ENCODE measurements at regions not wholly inside any gene's neighbourhood (a gene's known extent, or its start where the extent isn't known, plus 50 kb on each side); places are given as distances from the start of the nearest gene placed in this dataset.
A peak's percentile ranks its signal among the peaks of the same experiment; 100 is the strongest.

DNA sequence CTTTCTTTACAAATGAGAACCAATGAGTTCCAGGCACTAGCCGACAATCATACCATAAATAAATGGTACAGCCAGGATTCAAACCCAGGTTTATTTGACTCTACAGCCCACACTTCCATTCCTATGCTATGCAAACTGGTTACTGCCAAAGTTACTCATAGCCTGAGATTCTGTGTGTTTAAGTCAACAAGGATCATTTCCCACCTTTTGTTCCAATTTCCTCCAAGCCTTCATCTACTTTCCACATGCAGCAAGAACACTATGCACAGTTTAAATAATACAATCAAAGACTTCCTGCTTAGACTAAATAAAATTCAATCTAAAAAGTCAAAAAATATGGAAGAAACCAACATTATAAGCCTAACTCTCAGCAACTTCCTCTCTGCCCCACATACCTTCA lies 59.2 kb upstream of the KLF12 start:
- no peak overlapping the region for H3K27ac ChIP-seq (ENCODE audit: low read depth in 2 of 2, low read length in 1 of 2)
- CTCF ChIA-PET: no interaction called here
- TF ChIP-seq TEAD4 (IDR thresholded peaks at IDR 0.05; ENCODE audit: borderline replicate concordance, insufficient read depth) (no peak), SMC3 (IDR thresholded peaks at IDR 0.05; ENCODE audit: low read depth, low read length) (no peak), FOSL2 (IDR thresholded peaks at IDR 0.05; ENCODE audit: borderline replicate concordance, low read depth) (no peak), SIN3A (IDR thresholded peaks at IDR 0.05; ENCODE audit: borderline replicate concordance, low read depth, low read length) (no peak), CTCF (IDR thresholded peaks at IDR 0.05) (no peak), EZH2phosphoT487 (IDR thresholded peaks at IDR 0.05; ENCODE audit: borderline replicate concordance, low read depth) (no peak), GABPA (IDR thresholded peaks at IDR 0.05; ENCODE audit: low read depth) (no peak), RXRA (IDR thresholded peaks at IDR 0.05; ENCODE audit: borderline replicate concordance, low read depth) (no peak), RCOR1 (IDR thresholded peaks at IDR 0.05; ENCODE audit: low read length) (no peak)
- TF ChIP-seq, protein P1, sequence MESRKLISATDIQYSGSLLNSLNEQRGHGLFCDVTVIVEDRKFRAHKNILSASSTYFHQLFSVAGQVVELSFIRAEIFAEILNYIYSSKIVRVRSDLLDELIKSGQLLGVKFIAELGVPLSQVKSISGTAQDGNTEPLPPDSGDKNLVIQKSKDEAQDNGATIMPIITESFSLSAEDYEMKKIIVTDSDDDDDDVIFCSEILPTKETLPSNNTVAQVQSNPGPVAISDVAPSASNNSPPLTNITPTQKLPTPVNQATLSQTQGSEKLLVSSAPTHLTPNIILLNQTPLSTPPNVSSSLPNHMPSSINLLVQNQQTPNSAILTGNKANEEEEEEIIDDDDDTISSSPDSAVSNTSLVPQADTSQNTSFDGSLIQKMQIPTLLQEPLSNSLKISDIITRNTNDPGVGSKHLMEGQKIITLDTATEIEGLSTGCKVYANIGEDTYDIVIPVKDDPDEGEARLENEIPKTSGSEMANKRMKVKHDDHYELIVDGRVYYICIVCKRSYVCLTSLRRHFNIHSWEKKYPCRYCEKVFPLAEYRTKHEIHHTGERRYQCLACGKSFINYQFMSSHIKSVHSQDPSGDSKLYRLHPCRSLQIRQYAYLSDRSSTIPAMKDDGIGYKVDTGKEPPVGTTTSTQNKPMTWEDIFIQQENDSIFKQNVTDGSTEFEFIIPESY (IDR thresholded peaks at IDR 0.05; ENCODE audit: borderline replicate concordance, low read depth): no peak
- no peak overlapping the region for H2AFZ ChIP-seq (ENCODE audit: low read depth)
- no peaks in the 10 kb centered on the region for H4K20me1 ChIP-seq (ENCODE audit: insufficient read depth)
- no peaks in the 10 kb centered on the region for H3K9me3 ChIP-seq
- H3K79me2 ChIP-seq (ENCODE audit: insufficient read depth): no peaks in the 10 kb centered on the region
- H3K4me2 ChIP-seq: no peak overlapping the region
- no peak for DNase-seq
- H3K9ac ChIP-seq: no peak overlapping the region
- 88% methylated on average over 1 of the region's 1 CpG for WGBS (ENCODE audit: low lambda C conversion rate)
- H3K36me3 ChIP-seq (replicated peaks in 1 of 2; ENCODE audit: control insufficient read depth in 1 of 2, insufficient read depth in 2 of 2, low read length in 1 of 2): no peaks in the 10 kb centered on the region
- no peaks in the 10 kb centered on the region for H3F3A ChIP-seq (replicated peaks; ENCODE audit: insufficient read depth)
- H3K4me3 ChIP-seq (ENCODE audit: low read depth in 2 of 2, low read length in 1 of 2): no peak overlapping the region
- no peaks in the 10 kb centered on the region for H3K27me3 ChIP-seq (ENCODE audit: insufficient read depth)
- H3K9me2 ChIP-seq: no peaks in the 10 kb centered on the region
- POLR2A ChIA-PET: no interaction called here
- no peaks in the 10 kb centered on the region for H3K4me1 ChIP-seq (ENCODE audit: control insufficient read depth in 1 of 2, insufficient read depth in 2 of 2, low read depth in 1 of 2, low read length in 1 of 2)

GRCh38 chr13:74191410-74191809 lies 57.2 kb upstream of the KLF12 start:
- Histone ChIP-seq H3K4me2 (no peak overlapping the region), H3K9me2 (no peaks in the 10 kb centered on the region), H3F3A (replicated peaks; ENCODE audit: insufficient read depth) (no peaks in the 10 kb centered on the region), H3K36me3 (replicated peaks in 1 of 2; ENCODE audit: control insufficient read depth in 1 of 2, insufficient read depth in 2 of 2, low read length in 1 of 2) (no peaks in the 10 kb centered on the region), H3K4me1 (ENCODE audit: control insufficient read depth in 1 of 2, insufficient read depth in 2 of 2, low read depth in 1 of 2, low read length in 1 of 2) (no peaks in the 10 kb centered on the region), H3K9ac (no peak overlapping the region), H3K27me3 (ENCODE audit: insufficient read depth) (no peaks in the 10 kb centered on the region), H3K9me3 (no peaks in the 10 kb centered on the region), H3K79me2 (ENCODE audit: insufficient read depth) (no peaks in the 10 kb centered on the region), H3K27ac (ENCODE audit: low read depth in 2 of 2, low read length in 1 of 2) (no peak overlapping the region), H4K20me1 (ENCODE audit: insufficient read depth) (no peaks in the 10 kb centered on the region), H2AFZ (ENCODE audit: low read depth) (peak overlapping the region; percentile 21; the same call in 1 of the 2 replicates), H3K4me3 (ENCODE audit: low read depth in 2 of 2, low read length in 1 of 2) (no peak overlapping the region)
- POLR2A ChIA-PET: no interaction called here
- CTCF ChIA-PET: interaction anchor here (1.2 to 1.8 kb wide), 2 partner anchors 12 to 23 kb away, joined by 3 to 4 read pairs; no protein-coding TSS in a partner anchor
- DNase-seq: no peak
- 97% methylated on average over 3 of the region's 3 CpGs for WGBS (ENCODE audit: low lambda C conversion rate)
- no peak for TF ChIP-seq JUND (IDR thresholded peaks at IDR 0.05)
- TF ChIP-seq YY1 (IDR thresholded peaks at IDR 0.05; ENCODE audit: low read depth): no peak
- TF ChIP-seq RCOR1 (IDR thresholded peaks at IDR 0.05; ENCODE audit: low read length): no peak
- TF ChIP-seq RAD21 (IDR thresholded peaks at IDR 0.05; ENCODE audit: low read length): no peak
- TF ChIP-seq RXRA (IDR thresholded peaks at IDR 0.05; ENCODE audit: borderline replicate concordance, low read depth): no peak
- TF ChIP-seq TEAD4 (IDR thresholded peaks at IDR 0.05; ENCODE audit: borderline replicate concordance, insufficient read depth): no peak
- no peak for TF ChIP-seq MAX (IDR thresholded peaks at IDR 0.05; ENCODE audit: low read depth)
- no peak for TF ChIP-seq FOXM1 (IDR thresholded peaks at IDR 0.05; ENCODE audit: low read depth)
- TF ChIP-seq FOSL2 (IDR thresholded peaks at IDR 0.05; ENCODE audit: borderline replicate concordance, low read depth): no peak
- TF ChIP-seq, protein P2, sequence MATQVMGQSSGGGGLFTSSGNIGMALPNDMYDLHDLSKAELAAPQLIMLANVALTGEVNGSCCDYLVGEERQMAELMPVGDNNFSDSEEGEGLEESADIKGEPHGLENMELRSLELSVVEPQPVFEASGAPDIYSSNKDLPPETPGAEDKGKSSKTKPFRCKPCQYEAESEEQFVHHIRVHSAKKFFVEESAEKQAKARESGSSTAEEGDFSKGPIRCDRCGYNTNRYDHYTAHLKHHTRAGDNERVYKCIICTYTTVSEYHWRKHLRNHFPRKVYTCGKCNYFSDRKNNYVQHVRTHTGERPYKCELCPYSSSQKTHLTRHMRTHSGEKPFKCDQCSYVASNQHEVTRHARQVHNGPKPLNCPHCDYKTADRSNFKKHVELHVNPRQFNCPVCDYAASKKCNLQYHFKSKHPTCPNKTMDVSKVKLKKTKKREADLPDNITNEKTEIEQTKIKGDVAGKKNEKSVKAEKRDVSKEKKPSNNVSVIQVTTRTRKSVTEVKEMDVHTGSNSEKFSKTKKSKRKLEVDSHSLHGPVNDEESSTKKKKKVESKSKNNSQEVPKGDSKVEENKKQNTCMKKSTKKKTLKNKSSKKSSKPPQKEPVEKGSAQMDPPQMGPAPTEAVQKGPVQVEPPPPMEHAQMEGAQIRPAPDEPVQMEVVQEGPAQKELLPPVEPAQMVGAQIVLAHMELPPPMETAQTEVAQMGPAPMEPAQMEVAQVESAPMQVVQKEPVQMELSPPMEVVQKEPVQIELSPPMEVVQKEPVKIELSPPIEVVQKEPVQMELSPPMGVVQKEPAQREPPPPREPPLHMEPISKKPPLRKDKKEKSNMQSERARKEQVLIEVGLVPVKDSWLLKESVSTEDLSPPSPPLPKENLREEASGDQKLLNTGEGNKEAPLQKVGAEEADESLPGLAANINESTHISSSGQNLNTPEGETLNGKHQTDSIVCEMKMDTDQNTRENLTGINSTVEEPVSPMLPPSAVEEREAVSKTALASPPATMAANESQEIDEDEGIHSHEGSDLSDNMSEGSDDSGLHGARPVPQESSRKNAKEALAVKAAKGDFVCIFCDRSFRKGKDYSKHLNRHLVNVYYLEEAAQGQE (IDR thresholded peaks at IDR 0.05; ENCODE audit: low read depth, low read length): no peak
- TF ChIP-seq USF1 (IDR thresholded peaks at IDR 0.05; ENCODE audit: borderline replicate concordance, low read depth): no peak
